ENCODE measurements at regions not wholly inside any gene's neighbourhood (a gene's known extent, or its start where the extent isn't known, plus 50 kb on each side); places are given as distances from the start of the nearest gene placed in this dataset.

GRCh38 chr13:107942030-107942617, 273.2 kb downstream of the LIG4 start:
- TF ChIP-seq EZH2 (IDR thresholded peaks at IDR 0.05; ENCODE audit: borderline replicate concordance, low read depth, low read length, poor library complexity, severe bottlenecking) (no peak), CTCF (conservative IDR thresholded peaks at IDR 0.05; ENCODE audit: low read depth, low read length) (no peak)

All from A673 (cell line).